22Rv1 (cell line): ENCODE measurements at regions not wholly inside any gene's neighbourhood (a gene's known extent, or its start where the extent isn't known, plus 50 kb on each side); places are given as distances from the start of the nearest gene placed in this dataset.

Experiments
- ZFX ChIP-seq: fragments of 450-650 bp; IDR thresholded peaks from 2 replicates; pipeline ENCODE4 v1.6.1; 2017; ENCODE audit warnings: antibody characterized with exemption, borderline replicate concordance
- TF ChIP-seq, protein P1 (sequence below): fragments of 450-650 bp; IDR thresholded peaks from 2 replicates; pipeline ENCODE4 v1.5.1; 2017; ENCODE audit warnings: mild to moderate bottlenecking

GRCh38 chr1:10903821-10904220, 107.4 kb upstream of the CASZ1 start:
- no peak for TF ChIP-seq ZFX
- TF ChIP-seq, protein P1, sequence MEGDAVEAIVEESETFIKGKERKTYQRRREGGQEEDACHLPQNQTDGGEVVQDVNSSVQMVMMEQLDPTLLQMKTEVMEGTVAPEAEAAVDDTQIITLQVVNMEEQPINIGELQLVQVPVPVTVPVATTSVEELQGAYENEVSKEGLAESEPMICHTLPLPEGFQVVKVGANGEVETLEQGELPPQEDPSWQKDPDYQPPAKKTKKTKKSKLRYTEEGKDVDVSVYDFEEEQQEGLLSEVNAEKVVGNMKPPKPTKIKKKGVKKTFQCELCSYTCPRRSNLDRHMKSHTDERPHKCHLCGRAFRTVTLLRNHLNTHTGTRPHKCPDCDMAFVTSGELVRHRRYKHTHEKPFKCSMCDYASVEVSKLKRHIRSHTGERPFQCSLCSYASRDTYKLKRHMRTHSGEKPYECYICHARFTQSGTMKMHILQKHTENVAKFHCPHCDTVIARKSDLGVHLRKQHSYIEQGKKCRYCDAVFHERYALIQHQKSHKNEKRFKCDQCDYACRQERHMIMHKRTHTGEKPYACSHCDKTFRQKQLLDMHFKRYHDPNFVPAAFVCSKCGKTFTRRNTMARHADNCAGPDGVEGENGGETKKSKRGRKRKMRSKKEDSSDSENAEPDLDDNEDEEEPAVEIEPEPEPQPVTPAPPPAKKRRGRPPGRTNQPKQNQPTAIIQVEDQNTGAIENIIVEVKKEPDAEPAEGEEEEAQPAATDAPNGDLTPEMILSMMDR = no peak
